GM12878 (cell line): ENCODE measurements at regions not wholly inside any gene's neighbourhood (a gene's known extent, or its start where the extent isn't known, plus 50 kb on each side); places are given as distances from the start of the nearest gene placed in this dataset.

Experiments used
- ATAC-seq: fragments of 200-7000 bp; cut with Tn5 transposase; 3 replicates; pipeline ENCODE4 v1.9.1; 2020; ENCODE audit warnings: mild to moderate bottlenecking, moderate library complexity
- BruUV-seq: library from RNA; stranded (reverse); fragments of 400-500 nt; replicated peaks from 2 replicates; lab custom pipeline; 2021; lab: Mats Ljungman, UMichigan
- CTCF ChIA-PET: fragments of 300-600 bp; sonication (Branson Sonifier 250); formaldehyde crosslinking; extraction: SDS; loops from one replicate; lab custom pipeline; 2021; ENCODE audit warnings: inconsistent platforms; lab: Yijun Ruan, JAX
- POLR2A ChIA-PET: fragments of 350-600 bp; formaldehyde crosslinking; extraction: SDS; loops from one replicate; lab custom pipeline; 2021; ENCODE audit warnings: inconsistent platforms; lab: Charles Lee
- RAD21 ChIA-PET: fragments of 300-600 bp; sonication (Branson Sonifier 250); formaldehyde crosslinking; loops from one replicate; lab custom pipeline; 2023; ENCODE audit warnings: antibody characterized with exemption; ENCODE audit not compliant: unreplicated experiment; lab: Charles Lee
- SMC1A ChIA-PET: fragments of 300-600 bp; sonication (Branson Sonifier 250); formaldehyde crosslinking; loops from one replicate; lab custom pipeline; 2023; ENCODE audit not compliant: unreplicated experiment, uncharacterized antibody; lab: Charles Lee
- DNase-seq: peaks from one replicate; pipeline ENCODE4 v3.0.0-alpha.2; 2011; ENCODE audit warnings: low read depth, low spot score
- FAIRE-seq: peaks from 3 replicates; lab custom pipeline; 2011; peaks lifted over from hg19 to GRCh38; lab: Jason Lieb, UNC
- H2AFZ ChIP-seq: 2 replicates; pipeline ENCODE4 v1.6.0; 2011; ENCODE audit warnings: low read depth, low read length, control low read depth; ENCODE audit not compliant: control insufficient read depth
- H3K27ac ChIP-seq: 2 replicates; pipeline ENCODE4 v1.5.1; 2011; ENCODE audit warnings: control low read depth; ENCODE audit not compliant: control insufficient read depth, insufficient read depth
- H3K27me3 ChIP-seq, 2 experiments: replicated peaks in 1 of 2; 2 replicates each; pipeline versions ENCODE4 v1.6.0 to v1.6.1; 2011; ENCODE audit warnings: low read length in 1 of 2; ENCODE audit not compliant: control insufficient read depth in 2 of 2, insufficient read depth in 2 of 2
- H3K36me3 ChIP-seq, 2 experiments: 2 replicates each; pipeline ENCODE4 v1.5.1; 2011; ENCODE audit warnings: low read length in 1 of 2; ENCODE audit not compliant: control insufficient read depth in 2 of 2, insufficient read depth in 2 of 2
- H3K4me1 ChIP-seq: 2 replicates; pipeline ENCODE4 v1.6.1; 2011; ENCODE audit warnings: mild to moderate bottlenecking, low read length, moderate library complexity, mixed read lengths; ENCODE audit not compliant: control insufficient read depth, insufficient read depth
- H3K4me2 ChIP-seq: 2 replicates; pipeline ENCODE4 v1.6.0; 2011; ENCODE audit warnings: control low read depth; ENCODE audit not compliant: control insufficient read depth, insufficient read depth
- H3K4me3 ChIP-seq: fragments of 200-600 bp; sonication (generic); 2 replicates; pipeline ENCODE4 v1.5.1; 2016
- H3K79me2 ChIP-seq: 2 replicates; pipeline ENCODE4 v1.6.0; 2011; ENCODE audit warnings: low read length; ENCODE audit not compliant: control insufficient read depth, insufficient read depth
- H3K9ac ChIP-seq: 2 replicates; pipeline ENCODE4 v1.8.0; 2011; ENCODE audit warnings: low read length, control low read depth, mixed read lengths; ENCODE audit not compliant: control insufficient read depth, insufficient read depth
- H3K9me3 ChIP-seq: replicated peaks from 3 replicates; pipeline ENCODE4 v1.5.1; 2011; ENCODE audit warnings: mild to moderate bottlenecking, low read length; ENCODE audit not compliant: control insufficient read depth, insufficient read depth
- H4K20me1 ChIP-seq: 2 replicates; pipeline ENCODE4 v1.6.0; 2011; ENCODE audit not compliant: control insufficient read depth, insufficient read depth
- ASH2L ChIP-seq: fragments of 300-600, 200-600 bp; sonication (generic); IDR thresholded peaks from 2 replicates; pipeline ENCODE4 v1.6.1; 2017; ENCODE audit warnings: low read depth, mild to moderate bottlenecking, borderline replicate concordance
- E2F8 ChIP-seq: fragments of 450-650 bp; IDR thresholded peaks from 2 replicates; pipeline ENCODE4 v1.6.1; 2018; ENCODE audit warnings: mild to moderate bottlenecking, low read depth, moderate library complexity; ENCODE audit not compliant: partially characterized antibody
- EZH2 ChIP-seq: IDR thresholded peaks from 2 replicates; pipeline ENCODE4 v1.6.1; 2012; ENCODE audit warnings: low read depth, mild to moderate bottlenecking, control low read depth, inconsistent platforms, low read length, borderline replicate concordance; ENCODE audit not compliant: control insufficient read depth
- GATAD2B ChIP-seq: fragments of 450-650 bp; conservative IDR thresholded peaks from 2 replicates; pipeline ENCODE4 v1.6.1; 2017; ENCODE audit warnings: low read depth, mild to moderate bottlenecking, moderate library complexity
- HCFC1 ChIP-seq: fragments of 150-350 bp; IDR thresholded peaks from 2 replicates; pipeline ENCODE4 v1.6.1; 2014; ENCODE audit warnings: low read length
- KDM1A ChIP-seq: fragments of 200-600 bp; sonication (generic); IDR thresholded peaks from 2 replicates; pipeline ENCODE4 v1.6.1; 2016; ENCODE audit warnings: borderline replicate concordance
- KLF5 ChIP-seq: fragments of 450-650 bp; IDR thresholded peaks from 2 replicates; pipeline ENCODE4 v1.6.1; 2014; ENCODE audit warnings: mild to moderate bottlenecking; ENCODE audit not compliant: partially characterized antibody
- MEF2B ChIP-seq: fragments of 450-650 bp; IDR thresholded peaks from 2 replicates; pipeline ENCODE4 v1.6.1; 2018; ENCODE audit warnings: mild to moderate bottlenecking, moderate library complexity; ENCODE audit not compliant: partially characterized antibody, poor library complexity, severe bottlenecking
- NR2C1 ChIP-seq: fragments of 450-650 bp; IDR thresholded peaks from 2 replicates; pipeline ENCODE4 v1.6.1; 2017; ENCODE audit warnings: antibody characterized with exemption, mild to moderate bottlenecking, moderate library complexity
- NR2F1 ChIP-seq: fragments of 450-650 bp; conservative IDR thresholded peaks from 2 replicates; pipeline ENCODE4 v1.6.1; 2017; ENCODE audit warnings: mild to moderate bottlenecking
- POU2F2 ChIP-seq: IDR thresholded peaks from 3 replicates; pipeline ENCODE4 v1.6.1; 2011; ENCODE audit warnings: low read depth, mild to moderate bottlenecking, low read length, borderline replicate concordance
- RB1 ChIP-seq: fragments of 450-650 bp; formaldehyde crosslinking; IDR thresholded peaks from 2 replicates; pipeline ENCODE4 v1.6.1; 2017; ENCODE audit warnings: mild to moderate bottlenecking, borderline replicate concordance
- RELA ChIP-seq: fragments of 450-650 bp; IDR thresholded peaks from 2 replicates; pipeline ENCODE4 v1.8.0; 2014; ENCODE audit warnings: borderline replicate concordance; ENCODE audit not compliant: partially characterized antibody
- SIX5 ChIP-seq: IDR thresholded peaks from 2 replicates; pipeline ENCODE4 v1.6.1; 2011; ENCODE audit warnings: mild to moderate bottlenecking, low read depth, low read length, moderate library complexity; ENCODE audit not compliant: severe bottlenecking
- SMAD1 ChIP-seq: fragments of 450-650 bp; IDR thresholded peaks from 2 replicates; pipeline ENCODE4 v1.6.1; 2018; ENCODE audit warnings: mild to moderate bottlenecking, low read depth; ENCODE audit not compliant: partially characterized antibody
- SMAD5 ChIP-seq: IDR thresholded peaks from 2 replicates; pipeline ENCODE4 v1.6.1; 2016; ENCODE audit warnings: antibody characterized with exemption, low read depth
- TARDBP ChIP-seq: IDR thresholded peaks from 2 replicates; pipeline ENCODE4 v1.6.1; 2016; ENCODE audit warnings: borderline replicate concordance
- TCF12 ChIP-seq: IDR thresholded peaks from 2 replicates; pipeline ENCODE4 v1.6.1; 2011; ENCODE audit warnings: low read depth, mild to moderate bottlenecking, low read length
- WRNIP1 ChIP-seq: IDR thresholded peaks from 2 replicates; pipeline ENCODE4 v1.6.1; 2011; ENCODE audit warnings: low read depth, low read length, improper control_type of control experiment, borderline replicate concordance
- ZNF24 ChIP-seq: fragments of 450-650 bp; IDR thresholded peaks from 2 replicates; pipeline ENCODE4 v1.6.1; 2017; ENCODE audit warnings: antibody characterized with exemption, mild to moderate bottlenecking
- ZNF384 ChIP-seq: IDR thresholded peaks from 2 replicates; pipeline ENCODE4 v1.6.1; 2012; ENCODE audit warnings: low read depth, mild to moderate bottlenecking, low read length, improper control_type of control experiment, borderline replicate concordance
- ZNF622 ChIP-seq: fragments of 450-650 bp; IDR thresholded peaks from 2 replicates; pipeline ENCODE4 v1.6.1; 2017; ENCODE audit warnings: mild to moderate bottlenecking, inconsistent platforms
- WGBS: methylation state at CpG from one replicate; pipeline ENCODE4 v1.1.6; 2016; ENCODE audit warnings: low lambda C conversion rate; ENCODE audit not compliant: insufficient replicate concordance, insufficient coverage; ENCODE audit errors: missing lambda C conversion rate; 5-methylcytosine and 5-hydroxymethylcytosine counted together
- in situ Hi-C: fragments of 300-500 bp; cut with MboI; formaldehyde crosslinking; loops from 9 replicates; pipeline ENCODE4 v1.14.3; 2018; ENCODE audit warnings: mixed read lengths
- intact Hi-C: fragments of 100-400 bp; cut with micrococcal nuclease; formaldehyde crosslinking; loops from one replicate; pipeline ENCODE4 v1.14.2; 2022; ENCODE audit not compliant: unreplicated experiment
- TF ChIP-seq, protein P1 (sequence below): fragments of 450-650 bp; conservative IDR thresholded peaks from 2 replicates; pipeline ENCODE4 v1.6.1; 2017; ENCODE audit warnings: mild to moderate bottlenecking, moderate library complexity

- no peak for FAIRE-seq
- no TSS peak for BruUV-seq
These were observed 154.3 kb upstream of the CWC22 start for GRCh38 chr2:180161415-180161814.

DNA sequence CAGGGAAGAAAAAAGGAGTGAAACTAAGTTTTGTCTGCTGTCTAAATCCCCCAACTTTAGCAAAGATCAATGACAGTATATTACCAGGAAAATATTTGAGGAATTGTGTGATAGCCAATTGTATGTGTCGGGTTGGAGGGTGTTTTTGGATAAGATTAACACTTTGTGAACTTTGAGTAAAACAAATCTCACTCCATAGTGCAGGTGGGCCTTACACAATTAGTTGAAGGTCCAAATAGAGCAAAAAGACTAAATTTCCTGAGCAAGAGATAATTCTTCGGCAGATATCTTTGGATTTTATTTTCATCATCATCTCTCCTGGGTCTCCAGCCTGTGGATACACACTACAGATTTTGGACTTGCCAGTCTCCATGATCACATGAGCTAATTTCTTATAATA, 152.8 kb upstream of the CWC22 start:
- SMC1A ChIA-PET = no interaction called here
- no peak for DNase-seq
- FAIRE-seq = no peak
- BruUV-seq = no TSS peak
- Histone ChIP-seq H3K27me3 (no peaks in the 10 kb centered on the region), H3K4me1 (no peaks in the 10 kb centered on the region), H3K4me3 (no peak overlapping the region), H3K36me3 (no peaks in the 10 kb centered on the region), H3K79me2 (no peaks in the 10 kb centered on the region), H3K27ac (no peak overlapping the region), H3K9ac (no peak overlapping the region), H3K4me2 (no peak overlapping the region), H2AFZ (no peak overlapping the region), H3K9me3 (no peaks in the 10 kb centered on the region), H4K20me1 (no peaks in the 10 kb centered on the region)
- CTCF ChIA-PET = no interaction called here
- 22% methylated on average over 2 of the region's 2 CpGs for WGBS
- no peak for ATAC-seq
- RAD21 ChIA-PET = no interaction called here
- POLR2A ChIA-PET = no interaction called here
- in situ Hi-C loops (no loop called here), intact Hi-C loops (no loop called here)
- no peak for TF ChIP-seq ZNF384
- TF ChIP-seq, protein P1, sequence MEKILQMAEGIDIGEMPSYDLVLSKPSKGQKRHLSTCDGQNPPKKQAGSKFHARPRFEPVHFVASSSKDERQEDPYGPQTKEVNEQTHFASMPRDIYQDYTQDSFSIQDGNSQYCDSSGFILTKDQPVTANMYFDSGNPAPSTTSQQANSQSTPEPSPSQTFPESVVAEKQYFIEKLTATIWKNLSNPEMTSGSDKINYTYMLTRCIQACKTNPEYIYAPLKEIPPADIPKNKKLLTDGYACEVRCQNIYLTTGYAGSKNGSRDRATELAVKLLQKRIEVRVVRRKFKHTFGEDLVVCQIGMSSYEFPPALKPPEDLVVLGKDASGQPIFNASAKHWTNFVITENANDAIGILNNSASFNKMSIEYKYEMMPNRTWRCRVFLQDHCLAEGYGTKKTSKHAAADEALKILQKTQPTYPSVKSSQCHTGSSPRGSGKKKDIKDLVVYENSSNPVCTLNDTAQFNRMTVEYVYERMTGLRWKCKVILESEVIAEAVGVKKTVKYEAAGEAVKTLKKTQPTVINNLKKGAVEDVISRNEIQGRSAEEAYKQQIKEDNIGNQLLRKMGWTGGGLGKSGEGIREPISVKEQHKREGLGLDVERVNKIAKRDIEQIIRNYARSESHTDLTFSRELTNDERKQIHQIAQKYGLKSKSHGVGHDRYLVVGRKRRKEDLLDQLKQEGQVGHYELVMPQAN = no peak
- TF ChIP-seq NR2F1 = no peak
- TF ChIP-seq ZNF24 = no peak
- TF ChIP-seq POU2F2 = no peak
- no peak for TF ChIP-seq ZNF622
- no peak for TF ChIP-seq RB1
- TF ChIP-seq WRNIP1 = no peak
- no peak for TF ChIP-seq HCFC1
- TF ChIP-seq E2F8 = no peak

More at GRCh38 chr2:180161415-180161814, 154.3 kb upstream of the CWC22 start:
- ATAC-seq (no peak), DNase-seq (no peak)
- Histone ChIP-seq H3K4me3 (no peak overlapping the region), H3K27ac (no peak overlapping the region), H3K79me2 (no peaks in the 10 kb centered on the region), H3K27me3 (no peaks in the 10 kb centered on the region), H2AFZ (no peak overlapping the region), H3K9ac (no peak overlapping the region), H3K4me2 (no peak overlapping the region), H3K4me1 (no peaks in the 10 kb centered on the region), H3K36me3 (no peaks in the 10 kb centered on the region), H3K9me3 (no peaks in the 10 kb centered on the region), H4K20me1 (no peaks in the 10 kb centered on the region)
- ChIA-PET SMC1A (no interaction called here), CTCF (no interaction called here), RAD21 (no interaction called here), POLR2A (no interaction called here)
- in situ Hi-C loops (no loop called here), intact Hi-C loops (no loop called here)
- TF ChIP-seq SMAD1 = no peak
- no peak for TF ChIP-seq EZH2
- no peak for TF ChIP-seq MEF2B
- TF ChIP-seq KLF5 = no peak
- no peak for TF ChIP-seq TCF12
- TF ChIP-seq HCFC1 = no peak
- TF ChIP-seq SMAD5 = no peak
- no peak for TF ChIP-seq GATAD2B
- TF ChIP-seq RELA = no peak
- no peak for TF ChIP-seq TARDBP
- TF ChIP-seq NR2C1 = no peak
- TF ChIP-seq ASH2L = no peak
- no peak for TF ChIP-seq KDM1A
- no peak for TF ChIP-seq SIX5
- WGBS = 35% methylated on average over 2 of the region's 2 CpGs
